Activated CD8-positive, alpha-beta T cell treated with anti-CD3 and anti-CD28 coated beads for 36 hours (primary cell): ENCODE measurements at regions not wholly inside any gene's neighbourhood (a gene's known extent, or its start where the extent isn't known, plus 50 kb on each side); places are given as distances from the start of the nearest gene placed in this dataset.

ENCODE experiments used
- ATAC-seq: fragments of 200-7000 bp; cut with Tn5 transposase; one replicate; pipeline ENCODE4 v1.10.0; 2021; ENCODE audit warnings: mild to moderate bottlenecking, moderate library complexity
- CTCF ChIA-PET: fragments of 350-600 bp; sonication (Branson Sonifier 250); formaldehyde crosslinking; loops from one replicate; lab custom pipeline; 2021; ENCODE audit warnings: antibody characterized with exemption; lab: Charles Lee
- POLR2A ChIA-PET: fragments of 350-600 bp; sonication (Branson Sonifier 250); formaldehyde crosslinking; loops from one replicate; lab custom pipeline; 2021; ENCODE audit warnings: antibody characterized with exemption; lab: Charles Lee
- DNase-seq: peaks from one replicate; pipeline ENCODE4 v3.0.0-alpha.2; 2020
- H3K27ac Mint-ChIP-seq: one replicate; pipeline ENCODE4 v1.8.0; 2021; ENCODE audit warnings: mild to moderate bottlenecking, mixed read lengths
- H3K27me3 Mint-ChIP-seq: one replicate; pipeline ENCODE4 v1.8.0; 2021; ENCODE audit warnings: mixed read lengths
- H3K36me3 Mint-ChIP-seq: one replicate; pipeline ENCODE4 v1.8.0; 2021; ENCODE audit warnings: low read depth, mixed read lengths
- H3K4me1 Mint-ChIP-seq: one replicate; pipeline ENCODE4 v1.8.0; 2021; ENCODE audit warnings: low read depth, mixed read lengths
- H3K4me3 Mint-ChIP-seq: one replicate; pipeline ENCODE4 v1.8.0; 2021; ENCODE audit warnings: mild to moderate bottlenecking, moderate library complexity, mixed read lengths
- H3K9me3 Mint-ChIP-seq: one replicate; pipeline ENCODE4 v1.8.0; 2021; ENCODE audit warnings: mixed read lengths
- CTCF ChIP-seq: fragments of 200-600 bp; IDR thresholded peaks from one replicate; pipeline ENCODE4 v1.8.0; 2022; ENCODE audit warnings: antibody characterized with exemption, mild to moderate bottlenecking
- intact Hi-C: fragments of 100-400 bp; cut with micrococcal nuclease; formaldehyde crosslinking; loops from one replicate; pipeline ENCODE4 v1.10.0; 2022

GRCh38 chr1:25043228-25043580, 113.1 kb upstream of the RUNX3 start:
- Mint-ChIP-seq H3K27ac (no peak overlapping the region), H3K4me1 (peaks cover 20% of the 10 kb centered on the region), H3K27me3 (no peaks in the 10 kb centered on the region), H3K9me3 (no peaks in the 10 kb centered on the region), H3K4me3 (no peak overlapping the region), H3K36me3 (peaks cover 3% of the 10 kb centered on the region)
- CTCF ChIA-PET: interaction anchor here (0.8 to 1.7 kb wide), 6 partner anchors 10 to 110 kb away, joined by 3 to 6 read pairs (median 3); no protein-coding TSS in a partner anchor
- no peak for TF ChIP-seq CTCF
- intact Hi-C loops: no loop called here
- DNase-seq: no peak
- POLR2A ChIA-PET: interaction anchor here (0.9 to 1.5 kb wide), 4 partner anchors 9 to 96 kb away, joined by 3 to 4 read pairs (median 4); no protein-coding TSS in a partner anchor
- no peak for ATAC-seq

- intact Hi-C loops: no loop called here
- Mint-ChIP-seq H3K27me3 (no peaks in the 10 kb centered on the region), H3K27ac (no peak overlapping the region), H3K36me3 (peaks cover 5% of the 10 kb centered on the region), H3K4me3 (no peak overlapping the region), H3K4me1 (peaks cover 24% of the 10 kb centered on the region), H3K9me3 (no peaks in the 10 kb centered on the region)
- ATAC-seq (no peak), DNase-seq (no peak)
- CTCF ChIA-PET: interaction anchor here (0.7 to 2.0 kb wide), 12 partner anchors 9 to 195 kb away, joined by 3 to 11 read pairs (median 3); no protein-coding TSS in a partner anchor
- TF ChIP-seq CTCF: no peak
- POLR2A ChIA-PET: interaction anchor here (0.6 to 1.5 kb wide), 4 partner anchors 11 to 728 kb away, joined by 3 to 4 read pairs (median 3); no protein-coding TSS in a partner anchor
Measured at GRCh38 chr1:25042331-25043227, 112.5 kb upstream of the RUNX3 start.

GRCh38 chr1:25041916-25042315, 111.8 kb upstream of the RUNX3 start:
- TF ChIP-seq CTCF: no peak
- DNase-seq (no peak), ATAC-seq (no peak)
- no peaks in the 10 kb centered on the region for H3K27me3 Mint-ChIP-seq
- CTCF ChIA-PET: interaction anchor here (0.7 to 2.0 kb wide), 10 partner anchors 8 to 194 kb away, joined by 3 to 11 read pairs (median 4); no protein-coding TSS in a partner anchor
- H3K36me3 Mint-ChIP-seq: peaks cover 5% of the 10 kb centered on the region
- H3K27ac Mint-ChIP-seq: no peak overlapping the region
- no peak overlapping the region for H3K4me3 Mint-ChIP-seq
- intact Hi-C loops: no loop called here
- H3K9me3 Mint-ChIP-seq: no peaks in the 10 kb centered on the region
- POLR2A ChIA-PET: interaction anchor here (0.6 to 1.5 kb wide), 4 partner anchors 10 to 727 kb away, joined by 3 to 4 read pairs (median 3); no protein-coding TSS in a partner anchor
- peaks cover 30% of the 10 kb centered on the region for H3K4me1 Mint-ChIP-seq

GRCh38 chr1:25040122-25040685, 110.1 kb upstream of the RUNX3 start:
- no peak for DNase-seq
- no peak for TF ChIP-seq CTCF

More at GRCh38 chr1:25040122-25040685, 110.1 kb upstream of the RUNX3 start:
- Mint-ChIP-seq H3K36me3 (peaks cover 5% of the 10 kb centered on the region), H3K4me1 (peaks cover 34% of the 10 kb centered on the region), H3K27me3 (no peaks in the 10 kb centered on the region), H3K9me3 (no peaks in the 10 kb centered on the region), H3K4me3 (no peak overlapping the region), H3K27ac (no peak overlapping the region)
- ChIA-PET CTCF (interaction anchor here (0.9 to 7.3 kb wide), 2 partner anchors 60 to 77 kb away, joined by 3 to 49 read pairs; no protein-coding TSS in a partner anchor), POLR2A (interaction anchor here (0.8 to 1.1 kb wide), 2 partner anchors 9 to 24 kb away, joined by 3 read pairs; no protein-coding TSS in a partner anchor)
- ATAC-seq: no peak
- intact Hi-C loops: no loop called here
